HG03108 (cell line): ENCODE measurements at regions not wholly inside any gene's neighbourhood (a gene's known extent, or its start where the extent isn't known, plus 50 kb on each side); places are given as distances from the start of the nearest gene placed in this dataset.

Experiments used
- ATAC-seq: cut with Tn5 transposase; IDR thresholded peaks from one replicate; pipeline ENCODE4 v1.9.1; 2021; ENCODE audit warnings: moderate library complexity; ENCODE audit not compliant: unreplicated experiment

DNA sequence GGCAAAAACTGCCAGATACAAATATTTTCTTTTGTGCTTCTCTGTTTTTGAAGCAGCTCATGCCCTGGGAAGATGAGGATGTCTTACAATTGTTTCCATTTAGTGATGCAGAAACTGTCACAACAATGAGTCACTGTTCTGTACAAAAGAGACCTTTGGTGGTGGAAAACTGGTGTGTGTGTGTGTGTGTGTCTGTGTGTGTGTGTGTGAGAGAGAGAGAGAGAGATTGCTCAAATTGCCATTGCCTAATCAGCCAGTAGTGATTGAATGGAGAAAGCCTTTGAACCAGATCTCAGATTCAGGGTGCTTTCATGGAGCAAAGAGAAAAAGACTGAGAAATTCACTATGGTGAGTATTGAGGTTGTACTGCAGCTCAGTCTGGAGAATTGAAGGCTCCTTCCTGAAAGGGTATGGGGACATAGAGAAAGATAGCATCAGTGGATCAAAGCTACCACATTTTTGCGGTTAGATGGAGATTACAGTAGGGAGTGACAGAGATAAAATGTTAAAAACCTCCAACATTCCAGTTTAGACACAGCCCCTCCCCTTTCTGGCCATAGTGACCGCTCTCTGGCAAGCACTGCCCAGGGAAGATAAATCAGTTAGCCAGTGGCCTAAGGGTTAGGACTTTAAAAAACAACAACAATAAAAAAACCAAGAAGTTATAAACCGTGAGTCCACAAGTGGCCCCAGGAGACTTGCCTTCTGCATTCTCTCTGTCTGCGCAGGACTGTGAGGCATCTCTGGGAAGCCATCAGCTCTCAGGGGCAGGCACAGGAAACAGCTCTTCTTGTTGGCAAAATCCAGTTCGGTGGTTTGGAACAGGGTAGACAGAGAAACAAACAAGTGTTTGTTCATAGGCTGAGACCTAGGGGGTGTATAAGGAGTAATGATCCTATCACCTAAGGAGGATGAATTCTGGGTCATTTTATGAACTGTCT lies 406.5 kb downstream of the DUSP10 start:
- ATAC-seq: no peak

DNA sequence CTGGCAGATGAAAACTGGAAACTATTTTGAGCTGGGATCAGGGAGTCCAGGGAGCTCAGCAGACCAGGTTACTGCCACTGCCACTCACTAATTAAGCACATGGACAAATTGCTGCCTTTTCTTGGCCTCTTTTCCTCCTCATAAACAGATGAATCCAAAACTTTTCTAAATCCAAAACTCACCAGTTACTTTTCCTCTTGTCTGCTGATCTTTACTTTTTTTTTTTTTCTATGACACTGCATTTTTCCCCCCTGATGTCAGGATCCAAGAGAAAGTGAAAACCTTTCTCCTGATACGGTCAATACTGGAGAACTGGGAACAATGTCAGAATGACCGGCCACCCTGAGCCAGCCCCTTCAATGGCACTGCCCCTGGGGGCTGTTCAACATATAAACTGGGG lies 405.8 kb downstream of the DUSP10 start:
- ATAC-seq: no peak

DNA sequence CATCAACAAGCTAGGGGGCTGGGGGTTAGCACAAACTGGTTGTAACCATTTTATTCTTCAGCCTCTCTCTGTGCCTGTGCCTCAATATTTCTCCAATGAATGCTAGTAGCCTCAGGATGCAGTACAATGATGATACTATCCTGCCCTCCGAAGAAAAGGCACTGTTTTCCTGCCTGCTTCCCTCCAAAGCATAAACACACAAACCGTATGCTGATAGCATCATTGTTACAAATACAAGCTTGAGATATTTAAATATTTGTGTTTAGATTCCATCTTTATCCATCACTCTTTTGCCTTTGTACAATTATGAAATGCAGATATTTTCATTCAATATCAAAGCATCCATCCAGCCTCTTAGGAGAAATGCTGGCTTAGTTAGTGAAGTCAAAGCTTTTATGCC lies 404.8 kb downstream of the DUSP10 start:
- ATAC-seq: no peak

DNA sequence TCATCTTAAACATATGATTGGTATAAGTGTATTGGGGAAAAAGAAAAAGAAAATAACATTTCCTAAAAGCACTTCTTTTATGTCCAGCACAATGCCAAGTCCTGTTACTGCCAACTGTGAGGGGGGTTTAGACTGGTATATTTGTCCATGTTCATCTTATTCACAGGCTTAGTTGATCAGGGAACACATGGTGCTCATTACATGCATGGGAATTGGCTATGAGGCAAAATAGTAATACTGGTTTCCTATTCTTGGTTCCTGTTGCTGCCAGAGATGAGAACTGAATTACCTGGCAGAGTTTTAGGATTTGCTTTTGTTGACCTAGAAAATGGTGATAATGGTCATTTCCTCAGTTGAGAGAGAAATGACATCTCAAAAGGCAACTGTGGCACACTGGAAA lies 398.8 kb downstream of the DUSP10 start:
- ATAC-seq: no peak

DNA sequence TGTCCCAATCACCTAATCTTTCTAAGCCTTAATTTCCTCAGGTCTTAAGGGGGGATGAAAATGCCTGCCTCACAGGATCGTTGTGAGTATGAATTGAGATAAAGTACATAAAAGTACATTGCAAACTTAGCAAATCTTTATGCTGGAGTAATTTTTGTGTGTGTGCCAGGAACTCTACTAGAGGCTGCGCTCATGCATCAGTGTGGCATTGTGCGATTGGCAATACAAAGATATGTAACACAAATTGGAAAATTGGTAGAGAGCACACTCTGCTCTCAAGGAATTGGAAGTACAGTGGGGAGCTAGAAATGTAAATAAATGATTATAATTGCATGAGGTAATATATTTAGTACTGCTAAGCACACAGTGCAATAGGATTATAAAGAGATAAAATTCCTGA lies 398.3 kb downstream of the DUSP10 start:
- ATAC-seq: no peak

DNA sequence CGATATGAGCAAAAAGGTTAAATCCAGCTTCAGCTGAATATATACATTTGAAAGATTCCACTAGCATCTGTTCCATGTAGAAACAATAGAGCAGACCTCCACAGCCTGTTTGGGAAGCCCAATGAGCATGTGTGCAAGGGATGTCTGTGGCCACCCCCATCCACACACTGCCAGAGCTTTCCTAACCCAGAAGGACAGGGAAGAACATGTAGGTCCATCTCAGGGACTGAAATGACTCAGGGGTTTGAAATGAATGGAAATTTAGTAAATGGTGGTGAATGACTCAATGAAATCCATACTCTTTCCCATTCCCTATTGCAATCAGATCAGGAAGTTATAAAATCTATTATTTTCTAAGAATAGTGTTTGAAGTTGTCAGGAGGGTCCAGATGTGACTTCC lies 397.2 kb downstream of the DUSP10 start:
- ATAC-seq: no peak

DNA sequence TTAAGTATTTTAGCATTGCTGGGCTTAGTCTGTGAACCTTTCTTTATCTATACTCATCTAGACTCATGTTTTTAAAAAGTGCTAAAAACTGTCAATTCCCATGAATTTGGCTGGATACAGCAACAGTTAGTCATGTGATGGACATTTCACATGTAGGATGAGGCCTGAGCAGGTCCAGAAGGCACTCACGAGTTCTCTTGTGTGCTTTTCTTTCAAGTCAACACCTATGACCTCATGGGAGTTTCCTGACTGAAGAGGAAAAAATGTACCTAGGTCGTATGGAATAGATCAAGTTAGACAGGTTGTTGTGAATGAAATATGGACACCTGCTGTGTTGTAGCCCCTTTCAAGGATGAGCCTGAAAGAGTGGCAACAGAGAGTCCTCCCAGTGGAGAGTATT lies 394.2 kb downstream of the DUSP10 start:
- ATAC-seq: no peak

DNA sequence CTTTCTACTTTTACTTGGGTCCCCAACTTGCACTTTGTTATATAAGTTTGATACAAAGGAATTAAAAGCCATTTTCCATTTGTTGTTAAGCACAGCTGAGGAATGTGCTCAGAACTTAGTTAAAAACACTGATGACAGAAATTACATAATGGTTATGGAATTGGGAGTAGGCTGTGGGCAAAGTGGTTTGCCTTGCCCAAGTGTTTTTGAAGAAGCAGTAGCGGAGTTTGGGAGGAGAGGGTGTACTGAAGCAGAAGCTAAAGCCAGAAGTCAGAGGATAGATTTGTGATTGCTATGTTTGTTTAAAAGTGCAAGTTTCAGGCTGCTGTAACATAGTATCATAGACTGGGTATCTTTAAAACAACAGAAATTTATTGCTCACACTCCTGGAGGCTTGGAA lies 391.8 kb downstream of the DUSP10 start:
- ATAC-seq: no peak

DNA sequence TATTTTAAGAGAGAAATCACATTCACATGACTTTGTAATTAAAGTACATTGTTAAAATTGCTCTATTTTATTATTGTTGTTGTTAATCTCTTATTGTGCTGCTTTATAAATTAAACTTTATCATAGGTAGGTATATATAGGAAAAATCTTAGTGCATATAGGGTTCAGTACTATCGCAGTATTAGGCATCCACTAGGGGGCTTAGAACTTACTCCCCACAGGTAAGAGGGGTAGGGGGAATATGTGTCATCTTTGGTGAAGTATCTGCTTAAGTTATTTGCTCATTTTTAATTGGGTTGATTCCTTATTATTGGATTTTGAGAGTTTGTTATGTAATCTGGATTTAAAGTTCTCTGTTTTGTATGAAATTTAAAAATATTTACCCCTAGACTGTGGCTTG lies 385.2 kb downstream of the DUSP10 start:
- ATAC-seq: no peak

DNA sequence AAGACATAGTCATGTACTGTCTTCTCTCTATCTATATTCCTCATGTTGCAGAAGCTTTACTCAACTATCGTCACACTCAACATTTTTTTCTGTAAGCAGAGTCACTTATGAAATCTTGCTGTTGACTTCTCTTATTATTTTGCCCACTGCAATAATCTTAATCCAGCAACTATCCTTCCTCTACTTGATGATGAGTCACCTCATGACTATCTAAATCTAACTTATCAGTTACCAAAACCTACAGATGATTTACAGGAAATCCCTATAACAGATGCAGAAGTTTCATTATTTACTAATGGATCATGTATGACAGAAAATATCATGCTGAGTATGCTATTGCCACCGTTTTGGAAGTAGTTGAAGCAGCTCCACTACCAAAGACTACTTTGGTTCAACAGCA lies 378.9 kb downstream of the DUSP10 start:
- no peak for ATAC-seq

DNA sequence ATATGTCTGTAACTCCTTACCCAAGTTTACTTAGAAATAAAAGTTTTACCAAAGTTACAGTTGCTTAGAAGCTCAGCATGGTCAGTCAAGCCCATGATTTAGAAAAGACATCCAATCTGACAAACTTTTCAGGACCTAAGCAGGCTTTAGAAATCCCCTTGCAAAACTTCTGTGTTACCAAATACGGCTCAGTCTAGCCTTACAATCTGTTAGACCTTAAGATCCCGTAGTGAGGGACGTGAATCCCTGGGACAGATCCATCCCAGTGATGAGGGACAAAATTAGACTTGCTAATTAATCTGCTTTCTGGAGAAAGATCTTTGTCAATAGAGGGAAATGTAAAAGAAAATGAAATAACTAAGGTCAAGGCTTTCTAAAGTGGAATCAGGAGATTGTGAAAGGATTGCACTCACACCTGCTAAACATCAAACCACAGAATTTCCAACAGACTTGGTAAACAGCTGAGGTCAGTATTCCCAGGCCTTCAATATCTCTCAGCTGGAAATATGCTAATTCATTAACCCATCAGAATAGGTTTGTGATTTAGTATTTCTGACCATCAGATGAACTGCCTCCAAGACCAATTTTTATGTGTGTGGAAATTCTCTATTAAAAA lies 375.3 kb downstream of the DUSP10 start:
- ATAC-seq: no peak

DNA sequence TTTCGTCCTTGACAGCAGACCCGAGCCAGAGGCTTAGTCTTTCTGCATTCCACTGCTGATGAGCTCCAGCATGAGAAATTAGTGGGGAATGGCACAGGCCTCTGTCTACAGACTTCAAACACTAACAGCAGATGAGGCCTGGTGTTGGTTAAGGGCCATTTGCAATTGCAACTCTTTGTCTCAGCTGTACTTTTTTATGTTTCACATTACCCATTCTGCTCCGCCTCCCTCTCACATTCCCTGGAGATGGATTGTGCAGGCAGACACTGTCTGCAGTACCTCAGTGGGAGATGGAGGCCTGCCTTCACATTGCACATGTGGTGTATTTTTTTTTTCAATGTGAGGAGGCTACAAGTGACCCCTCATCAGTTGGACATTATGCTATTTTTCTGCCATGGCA lies 370.2 kb downstream of the DUSP10 start:
- ATAC-seq: no peak

DNA sequence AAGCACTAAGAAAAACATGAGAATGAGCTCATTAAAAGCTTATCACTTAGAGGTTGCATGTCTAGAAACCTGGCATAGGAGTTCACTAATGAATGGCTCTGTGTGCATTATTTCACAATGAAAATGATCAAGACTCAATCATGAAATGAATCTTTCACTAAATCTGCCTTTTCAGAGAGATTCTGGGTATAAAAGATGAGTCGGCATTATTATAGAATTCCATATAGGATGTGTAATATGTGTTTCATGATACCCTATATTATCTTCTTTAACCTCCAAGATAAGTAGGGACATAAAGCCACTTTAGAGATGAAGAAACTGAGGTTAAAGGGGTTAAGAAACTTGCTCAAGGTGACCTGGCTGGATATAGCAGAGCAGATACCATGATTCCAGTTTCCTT lies 368.1 kb downstream of the DUSP10 start:
- no peak for ATAC-seq

DNA sequence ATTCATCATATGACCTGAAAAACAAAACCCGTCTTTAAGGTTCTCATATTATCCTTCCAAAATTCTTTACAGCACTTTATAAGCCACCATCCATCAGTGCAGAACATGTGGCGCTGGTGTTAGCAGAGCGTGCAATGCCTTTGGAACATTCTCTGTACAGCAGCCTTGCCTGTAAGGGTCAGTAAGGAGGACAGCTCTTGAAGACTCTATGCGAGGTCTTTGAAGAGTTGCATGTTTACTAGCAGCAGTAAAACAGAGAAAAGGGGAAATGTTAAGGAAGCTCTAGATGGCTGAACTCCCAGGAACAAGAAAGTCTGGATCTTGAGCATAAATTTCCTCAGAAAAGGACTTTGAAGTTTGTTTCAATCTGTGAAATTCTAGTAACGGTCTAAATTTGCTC lies 365.6 kb downstream of the DUSP10 start:
- ATAC-seq: no peak

DNA sequence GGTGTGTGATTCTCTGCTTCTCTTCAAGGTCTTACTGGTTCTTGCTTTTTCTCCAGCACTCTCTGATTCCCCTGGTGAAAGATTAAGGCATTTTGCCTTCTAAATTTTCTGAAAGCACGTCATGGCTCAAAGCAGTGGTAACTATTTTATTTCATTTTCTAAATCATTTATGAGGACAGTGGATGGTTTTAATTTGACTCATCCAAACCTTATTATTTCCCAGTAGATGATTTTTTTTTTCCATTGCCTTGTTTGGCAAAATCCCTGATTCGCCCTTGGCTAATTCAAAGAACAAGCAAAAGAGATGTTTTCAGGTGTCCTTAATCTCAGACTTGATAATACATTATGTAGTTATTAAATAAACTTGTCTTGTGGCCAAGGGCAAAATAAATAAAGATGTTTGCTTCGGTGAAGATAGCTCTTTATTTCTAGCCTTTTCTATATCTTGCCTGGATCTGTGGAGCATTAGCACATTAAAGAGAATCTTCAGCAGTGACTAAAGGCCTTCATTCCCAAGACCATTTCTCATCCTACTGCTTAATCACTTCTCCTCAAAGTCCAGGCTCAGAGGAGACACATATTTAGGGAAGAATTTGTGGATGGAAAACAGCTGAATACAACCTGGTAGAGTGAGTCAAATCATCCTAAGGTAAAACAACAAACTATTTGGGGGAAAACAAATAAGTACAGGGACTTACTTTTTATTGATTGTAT lies 359.8 kb downstream of the DUSP10 start:
- ATAC-seq: no peak

DNA sequence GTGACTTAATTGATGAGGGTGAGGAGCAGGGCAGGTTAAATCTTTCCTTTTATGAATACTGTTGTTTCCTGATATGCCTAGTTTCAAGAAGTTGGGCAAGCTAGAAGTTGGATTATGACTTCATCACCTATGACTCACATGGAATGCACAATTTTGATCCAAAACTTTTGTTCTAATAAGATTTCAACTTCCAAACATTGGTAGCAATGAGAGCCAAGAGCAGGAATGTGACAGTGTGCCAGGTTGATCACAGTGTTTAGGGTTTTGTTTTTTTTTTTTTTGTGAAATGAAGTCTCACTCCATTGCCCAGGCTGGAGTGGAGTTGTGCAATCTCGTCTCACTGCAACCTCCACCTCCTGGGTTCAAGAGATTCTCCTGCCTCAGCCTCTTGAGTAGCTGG lies 349.4 kb downstream of the DUSP10 start:
- ATAC-seq: no peak

DNA sequence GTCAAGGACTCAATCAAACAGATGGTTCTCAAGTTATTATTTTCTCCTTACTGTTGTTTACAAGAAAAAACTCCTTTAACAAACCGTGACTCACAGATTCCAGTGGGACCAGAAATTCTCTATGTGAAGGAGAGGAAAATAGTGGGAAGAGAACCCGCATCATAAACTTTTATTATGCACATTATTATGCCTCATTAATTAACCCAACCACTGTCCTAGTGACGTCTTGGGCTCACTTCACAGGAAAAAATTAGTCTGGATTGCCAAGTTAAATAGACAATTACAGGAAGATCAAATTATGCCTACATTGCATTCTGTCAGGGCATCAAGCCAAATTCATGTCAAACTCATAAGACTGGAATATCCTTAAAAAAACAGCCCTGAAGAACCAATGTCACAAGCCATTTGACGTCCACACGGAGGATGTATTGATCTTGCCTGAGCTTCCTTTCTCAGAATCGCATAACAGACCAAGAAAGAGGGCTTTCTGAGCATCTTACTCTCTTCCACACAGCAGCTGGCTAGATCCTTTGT lies 347.8 kb downstream of the DUSP10 start:
- ATAC-seq: no peak

DNA sequence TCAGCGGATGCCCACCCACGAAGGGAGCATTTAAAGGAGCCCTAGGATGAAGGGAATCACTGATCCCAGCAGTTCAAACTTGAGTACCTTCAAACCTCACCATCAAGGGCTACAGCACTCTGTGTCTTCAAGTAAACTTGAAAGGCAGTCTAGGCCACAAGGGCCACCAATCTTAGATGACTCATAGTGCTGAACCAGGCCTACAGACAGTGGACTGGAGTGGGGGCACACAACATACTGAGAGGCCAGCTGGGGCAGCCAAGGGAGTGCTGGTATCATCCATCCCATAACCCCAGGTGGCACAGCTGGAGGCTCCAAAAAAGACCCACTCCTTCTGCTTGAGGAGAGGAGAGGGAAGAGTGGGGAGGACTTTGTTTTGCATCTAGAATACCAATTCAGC lies 345.4 kb downstream of the DUSP10 start:
- no peak for ATAC-seq

DNA sequence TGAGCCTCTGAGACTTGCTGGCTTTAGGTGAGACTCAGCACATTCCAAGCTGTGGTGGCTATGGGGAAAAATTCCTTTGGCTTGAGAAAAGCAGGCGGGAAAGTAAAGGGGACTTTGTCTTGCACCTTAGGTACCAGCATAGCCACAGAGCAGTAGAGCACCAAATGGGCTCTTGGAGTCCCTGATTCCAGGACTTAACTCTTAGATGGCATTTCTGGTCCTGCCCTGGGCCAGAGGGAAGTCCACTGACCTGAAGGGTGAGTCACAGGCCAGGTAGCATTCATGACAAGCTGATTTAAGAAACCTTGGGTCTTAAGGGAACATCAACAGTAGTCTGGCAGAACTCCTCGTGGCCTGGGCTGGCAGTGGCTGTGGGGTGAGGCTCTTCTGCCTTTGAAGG lies 344.7 kb downstream of the DUSP10 start:
- ATAC-seq: no peak

DNA sequence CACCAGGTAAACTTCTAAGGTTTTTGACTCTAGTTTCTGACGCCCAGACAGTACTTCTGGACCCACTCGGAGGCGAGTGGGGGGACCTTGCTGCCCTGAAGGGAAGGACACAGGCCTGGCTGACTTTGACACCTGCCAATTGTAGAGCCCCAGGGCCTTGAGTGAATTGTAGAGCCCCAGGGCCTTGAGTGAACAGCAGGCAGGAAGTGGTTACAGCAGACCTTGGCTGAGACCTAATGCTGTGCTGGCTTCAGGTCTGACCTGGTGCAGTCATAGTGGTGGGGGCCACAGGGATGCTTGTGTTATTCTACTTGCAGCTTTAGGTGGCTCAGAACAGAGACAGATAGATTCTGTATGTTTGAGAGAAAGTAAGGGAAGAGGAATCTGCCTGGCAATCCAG lies 344.3 kb downstream of the DUSP10 start:
- ATAC-seq: no peak

DNA sequence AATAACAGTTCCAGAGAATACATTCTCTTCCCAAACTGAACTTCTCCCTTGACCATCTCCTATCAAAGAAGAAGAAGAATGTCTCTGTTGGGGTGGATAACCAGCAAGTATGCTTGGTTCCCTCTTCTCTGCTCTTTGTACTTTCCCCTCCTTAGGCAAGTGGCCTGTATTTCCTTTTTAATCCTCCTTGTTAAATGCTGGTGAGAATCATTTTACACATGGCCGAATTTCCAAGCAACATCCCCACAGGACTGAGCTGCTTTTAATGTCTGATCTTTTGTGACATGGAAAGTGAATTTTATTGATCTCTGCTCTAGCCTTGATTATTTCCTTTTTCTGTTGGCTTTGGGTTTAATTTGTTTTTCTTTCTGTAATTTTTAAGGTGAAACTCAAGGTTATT lies 336.7 kb downstream of the DUSP10 start:
- ATAC-seq: no peak
